DMS 273 (cell line): ENCODE measurements at regions not wholly inside any gene's neighbourhood (a gene's known extent, or its start where the extent isn't known, plus 50 kb on each side); places are given as distances from the start of the nearest gene placed in this dataset.
"Not testable (repeated sequence)": the region's sequence is repeated elsewhere in the genome, so short reads cannot be mapped to it uniquely, and the experiment has no call there.

Experiments used
- DNase-seq: peaks from one replicate; lab custom pipeline; 2025; ENCODE audit not compliant: unreplicated experiment; lab: John Stamatoyannopoulos, UW

- no peak for DNase-seq
Measured at GRCh38 chr6:125647391-125647790, 102.0 kb upstream of the HEY2 start.

GRCh38 chr6:125653752-125654151 lies 95.7 kb upstream of the HEY2 start:
- not testable (repeated sequence) for DNase-seq

GRCh38 chr6:125655511-125655910 lies 93.9 kb upstream of the HEY2 start:
- no peak for DNase-seq

GRCh38 chr6:125656287-125656870 lies 93.1 kb upstream of the HEY2 start:
- DNase-seq = no peak

- peak; percentile 84 for DNase-seq
Measured at GRCh38 chr6:125658136-125658535, 91.3 kb upstream of the HEY2 start.

- DNase-seq = peak; percentile 67
Measured at GRCh38 chr6:125658759-125659431, 90.5 kb upstream of the HEY2 start.

- DNase-seq = no peak
Measured at GRCh38 chr6:125659887-125660286, 89.5 kb upstream of the HEY2 start.

- no peak for DNase-seq
Measured at GRCh38 chr6:125662296-125662695, 87.1 kb upstream of the HEY2 start.

- no peak for DNase-seq
Measured at GRCh38 chr6:125665295-125665814, 84.1 kb upstream of the HEY2 start.

GRCh38 chr6:125667326-125667725 lies 82.1 kb upstream of the HEY2 start:
- DNase-seq = no peak

- DNase-seq = no peak
Measured at GRCh38 chr6:125668071-125668470, 81.4 kb upstream of the HEY2 start.

GRCh38 chr6:125670568-125670967 lies 78.9 kb upstream of the HEY2 start:
- no peak for DNase-seq

GRCh38 chr6:125671323-125671722 lies 78.1 kb upstream of the HEY2 start:
- no peak for DNase-seq

- DNase-seq = no peak
Measured at GRCh38 chr6:125674230-125674629, 75.2 kb upstream of the HEY2 start.

GRCh38 chr6:125678601-125679000 lies 70.8 kb upstream of the HEY2 start:
- DNase-seq = peak; percentile 58

- no peak for DNase-seq
Measured at GRCh38 chr6:125679128-125679527, 70.3 kb upstream of the HEY2 start.

GRCh38 chr6:125679651-125680050 lies 69.8 kb upstream of the HEY2 start:
- no peak for DNase-seq

GRCh38 chr6:125682939-125683338 lies 66.5 kb upstream of the HEY2 start:
- DNase-seq = no peak

GRCh38 chr6:125688138-125688537 lies 61.3 kb upstream of the HEY2 start:
- no peak for DNase-seq

- no peak for DNase-seq
Measured at GRCh38 chr6:125693480-125693879, 56.0 kb upstream of the HEY2 start.

- peak; percentile 27 for DNase-seq
Measured at GRCh38 chr6:125699591-125699990, 49.8 kb upstream of the HEY2 start.
